ENCODE measurements at regions not wholly inside any gene's neighbourhood (a gene's known extent, or its start where the extent isn't known, plus 50 kb on each side); places are given as distances from the start of the nearest gene placed in this dataset.

- no peak for DNase-seq
These were observed 49.9 kb upstream of the HS6ST1 start for GRCh38 chr2:128368437-128369107.

GRCh38 chr2:128369108-128369555 lies 50.5 kb upstream of the HS6ST1 start:
- no peak for DNase-seq

- DNase-seq: no peak
These were observed 51.2 kb upstream of the HS6ST1 start for GRCh38 chr2:128369602-128370467.

GRCh38 chr2:128370468-128371247 lies 52.0 kb upstream of the HS6ST1 start:
- DNase-seq: no peak

GRCh38 chr2:128371248-128371630 lies 52.6 kb upstream of the HS6ST1 start:
- DNase-seq: no peak

- no peak for DNase-seq
These were observed 53.1 kb upstream of the HS6ST1 start for GRCh38 chr2:128371648-128372345.

- no peak for DNase-seq
These were observed 54.1 kb upstream of the HS6ST1 start for GRCh38 chr2:128372621-128373341.

GRCh38 chr2:128373451-128374000 lies 54.9 kb upstream of the HS6ST1 start:
- DNase-seq: no peak

GRCh38 chr2:128374001-128374710 lies 55.5 kb upstream of the HS6ST1 start:
- no peak for DNase-seq

GRCh38 chr2:128374711-128375413 lies 56.2 kb upstream of the HS6ST1 start:
- DNase-seq: no peak

- DNase-seq: no peak
These were observed 56.8 kb upstream of the HS6ST1 start for GRCh38 chr2:128375454-128375853.

GRCh38 chr2:128376241-128377041 lies 57.8 kb upstream of the HS6ST1 start:
- no peak for DNase-seq

GRCh38 chr2:128377071-128377910 lies 58.6 kb upstream of the HS6ST1 start:
- no peak for DNase-seq

GRCh38 chr2:128378231-128379020 lies 59.8 kb upstream of the HS6ST1 start:
- no peak for DNase-seq

- no peak for DNase-seq
These were observed 60.6 kb upstream of the HS6ST1 start for GRCh38 chr2:128379021-128380015.

Data from stimulated activated CD4-positive, alpha-beta T cell treated with anti-CD3 and anti-CD28 coated beads, Interleukin-12 subunit alpha, Interleukin-12 subunit beta, amount 100 ng/mL, for 4 hours (primary cell).